Calu3 (cell line): ENCODE measurements at regions not wholly inside any gene's neighbourhood (a gene's known extent, or its start where the extent isn't known, plus 50 kb on each side); places are given as distances from the start of the nearest gene placed in this dataset.

Experiments
- BruUV-seq: library from RNA; stranded (reverse); fragments of 400-500 nt; replicated peaks from 2 replicates; lab custom pipeline; 2021; lab: Mats Ljungman, UMichigan
- CTCF ChIA-PET: fragments of 300-600 bp; sonication (Branson Sonifier 250); formaldehyde crosslinking; loops from one replicate; lab custom pipeline; 2022; ENCODE audit warnings: antibody characterized with exemption; lab: Charles Lee
- DNase-seq: peaks from one replicate; pipeline ENCODE4 v3.0.0; 2022
- H3K27ac Mint-ChIP-seq: one replicate; pipeline ENCODE4 v1.8.0; 2022; ENCODE audit warnings: mixed read lengths; ENCODE audit not compliant: unreplicated experiment
- H3K27me3 Mint-ChIP-seq: one replicate; pipeline ENCODE4 v1.8.0; 2022; ENCODE audit warnings: mixed read lengths; ENCODE audit not compliant: unreplicated experiment
- H3K36me3 Mint-ChIP-seq: one replicate; pipeline ENCODE4 v1.8.0; 2022; ENCODE audit warnings: mild to moderate bottlenecking, moderate library complexity, mixed read lengths; ENCODE audit not compliant: insufficient read depth, unreplicated experiment
- H3K4me1 Mint-ChIP-seq: one replicate; pipeline ENCODE4 v1.8.0; 2022; ENCODE audit warnings: mild to moderate bottlenecking, low read depth, mixed read lengths; ENCODE audit not compliant: unreplicated experiment
- H3K4me3 Mint-ChIP-seq: one replicate; pipeline ENCODE4 v1.8.0; 2022; ENCODE audit warnings: mild to moderate bottlenecking, low read depth, moderate library complexity, mixed read lengths; ENCODE audit not compliant: unreplicated experiment
- H3K9me3 Mint-ChIP-seq: one replicate; pipeline ENCODE4 v1.8.0; 2022; ENCODE audit warnings: low read depth, mixed read lengths; ENCODE audit not compliant: unreplicated experiment
- CTCF ChIP-seq: fragments of 200-600 bp; IDR thresholded peaks from one replicate; pipeline ENCODE4 v1.8.0; 2022; ENCODE audit warnings: antibody characterized with exemption; ENCODE audit not compliant: unreplicated experiment
- intact Hi-C: fragments of 100-400 bp; cut with micrococcal nuclease; formaldehyde crosslinking; loops from one replicate; pipeline ENCODE4 v1.10.0; 2022; ENCODE audit not compliant: unreplicated experiment

DNA sequence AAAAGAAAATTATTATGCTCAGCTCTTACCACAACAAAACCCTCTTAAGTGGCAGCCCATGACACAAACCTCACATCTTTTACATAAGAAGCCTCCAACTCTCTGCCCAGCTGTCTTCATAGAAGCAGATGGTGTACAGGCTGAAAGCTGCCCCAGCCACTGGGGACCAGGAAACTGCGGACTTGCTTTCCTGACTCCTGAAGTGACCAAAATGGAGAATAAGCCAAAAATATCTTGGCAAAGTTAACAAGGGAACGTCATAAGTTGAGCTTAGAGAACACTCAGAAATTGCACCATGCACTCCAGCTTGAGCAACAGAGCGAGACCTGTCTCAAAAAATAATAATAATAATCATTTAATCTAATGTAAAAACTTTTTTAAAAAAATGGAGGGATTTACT lies 160.3 kb upstream of the CDYL start:
- peaks cover 11% of the 10 kb centered on the region for H3K4me1 Mint-ChIP-seq
- DNase-seq, result no peak
- peaks cover 33% of the 10 kb centered on the region for H3K27me3 Mint-ChIP-seq
- no TSS peak for BruUV-seq
- H3K36me3 Mint-ChIP-seq, result no peaks in the 10 kb centered on the region
- H3K4me3 Mint-ChIP-seq, result no peak overlapping the region
- intact Hi-C loops, result no loop called here
- H3K27ac Mint-ChIP-seq, result no peak overlapping the region
- CTCF ChIA-PET, result no interaction called here
- TF ChIP-seq CTCF, result no peak
- peaks cover 4% of the 10 kb centered on the region for H3K9me3 Mint-ChIP-seq

DNA sequence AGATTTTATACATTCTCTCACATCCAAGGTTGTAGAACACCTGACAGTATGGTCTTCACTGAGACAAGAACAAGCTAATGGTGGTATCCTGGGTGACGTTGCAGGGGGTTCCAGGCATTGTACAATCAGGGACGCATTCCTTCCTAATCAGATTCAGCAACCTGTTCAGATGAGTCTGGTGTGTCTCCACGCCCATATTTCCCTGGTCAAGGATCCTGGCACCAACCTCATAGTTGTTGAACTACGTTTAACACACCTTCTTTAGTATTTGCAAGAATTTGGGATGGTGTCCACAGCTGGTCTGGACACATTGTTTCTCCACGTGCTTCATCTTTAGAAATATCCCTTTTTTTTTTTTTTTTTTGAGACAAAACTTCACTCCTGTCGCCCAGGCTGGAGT lies 161.0 kb upstream of the CDYL start:
- CTCF ChIA-PET, result no interaction called here
- peaks cover 4% of the 10 kb centered on the region for H3K4me1 Mint-ChIP-seq
- no peaks in the 10 kb centered on the region for H3K36me3 Mint-ChIP-seq
- intact Hi-C loops, result no loop called here
- no peak overlapping the region for H3K4me3 Mint-ChIP-seq
- H3K27me3 Mint-ChIP-seq, result peaks cover 37% of the 10 kb centered on the region
- no peak for DNase-seq
- no peak overlapping the region for H3K27ac Mint-ChIP-seq
- BruUV-seq, result no TSS peak
- peaks cover 4% of the 10 kb centered on the region for H3K9me3 Mint-ChIP-seq
- no peak for TF ChIP-seq CTCF

DNA sequence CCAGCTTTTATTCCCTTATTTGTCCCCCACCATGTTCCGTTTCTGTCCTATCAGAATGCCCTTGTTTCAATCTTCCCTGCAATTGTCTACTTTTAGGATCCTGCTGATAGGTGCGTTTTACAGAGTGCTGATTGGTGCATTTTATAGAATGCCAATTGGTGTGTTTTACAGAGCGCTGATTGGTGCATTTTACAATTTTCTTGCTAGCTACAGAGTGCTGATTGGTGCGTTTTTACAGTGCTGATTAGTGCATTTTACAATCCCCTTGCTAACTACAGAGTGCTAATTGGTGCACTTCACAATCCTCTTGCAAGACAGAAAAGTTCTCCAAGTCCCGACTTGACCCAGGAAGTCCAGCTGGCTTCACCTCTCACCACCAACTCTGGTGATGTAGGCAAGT lies 161.6 kb upstream of the CDYL start:
- H3K27me3 Mint-ChIP-seq, result peaks cover 37% of the 10 kb centered on the region
- TF ChIP-seq CTCF, result no peak
- no peak for DNase-seq
- H3K9me3 Mint-ChIP-seq, result peaks cover 4% of the 10 kb centered on the region
- H3K4me3 Mint-ChIP-seq, result no peak overlapping the region
- intact Hi-C loops, result no loop called here
- CTCF ChIA-PET, result no interaction called here
- no TSS peak for BruUV-seq
- no peaks in the 10 kb centered on the region for H3K4me1 Mint-ChIP-seq
- H3K36me3 Mint-ChIP-seq, result no peaks in the 10 kb centered on the region
- no peak overlapping the region for H3K27ac Mint-ChIP-seq

- no peak overlapping the region for H3K27ac Mint-ChIP-seq
- no peaks in the 10 kb centered on the region for H3K36me3 Mint-ChIP-seq
- H3K4me3 Mint-ChIP-seq, result no peak overlapping the region
- CTCF ChIA-PET, result no interaction called here
- H3K9me3 Mint-ChIP-seq, result peaks cover 4% of the 10 kb centered on the region
- BruUV-seq, result no TSS peak
- no peak for TF ChIP-seq CTCF
- intact Hi-C loops, result no loop called here
- H3K27me3 Mint-ChIP-seq, result peaks cover 37% of the 10 kb centered on the region
- no peaks in the 10 kb centered on the region for H3K4me1 Mint-ChIP-seq
- no peak for DNase-seq
Observed at GRCh38 chr6:4613795-4614194, 162.4 kb upstream of the CDYL start.

- H3K4me1 Mint-ChIP-seq, result no peaks in the 10 kb centered on the region
- H3K36me3 Mint-ChIP-seq, result no peaks in the 10 kb centered on the region
- no peak overlapping the region for H3K27ac Mint-ChIP-seq
Observed at GRCh38 chr6:4613381-4613780, 162.8 kb upstream of the CDYL start.

More at GRCh38 chr6:4613381-4613780, 162.8 kb upstream of the CDYL start:
- no peak for TF ChIP-seq CTCF
- no peak for DNase-seq
- Mint-ChIP-seq H3K27me3 (peaks cover 37% of the 10 kb centered on the region), H3K4me3 (no peak overlapping the region), H3K9me3 (peaks cover 4% of the 10 kb centered on the region)
- CTCF ChIA-PET, result no interaction called here
- intact Hi-C loops, result no loop called here
- no TSS peak for BruUV-seq
